ENCODE measurements at regions not wholly inside any gene's neighbourhood (a gene's known extent, or its start where the extent isn't known, plus 50 kb on each side); places are given as distances from the start of the nearest gene placed in this dataset.
A peak's percentile ranks its signal among the peaks of the same experiment; 100 is the strongest.
"Not testable (repeated sequence)": the region's sequence is repeated elsewhere in the genome, so short reads cannot be mapped to it uniquely, and the experiment has no call there.

DNA sequence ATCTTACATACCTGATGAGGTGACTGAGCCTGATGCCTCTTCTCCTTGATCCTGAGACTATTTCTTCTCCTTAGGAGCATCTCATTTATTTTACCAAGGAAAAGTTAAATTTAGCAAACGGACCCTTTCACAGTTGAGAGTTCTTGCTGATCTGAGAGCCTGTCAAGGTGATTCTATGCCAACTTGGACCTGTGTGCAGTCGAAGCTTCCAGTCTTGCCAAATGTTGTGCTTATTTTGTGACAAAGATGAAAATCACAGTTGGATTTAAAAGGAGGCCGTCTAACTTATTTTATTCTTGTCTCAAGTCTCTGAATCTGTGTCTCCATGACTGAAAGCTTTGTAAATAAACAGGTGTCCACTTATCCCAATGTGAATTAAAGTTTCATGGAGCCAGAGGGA, 296.3 kb upstream of the EPHA3 start:
- no peak for FAIRE-seq

DNA sequence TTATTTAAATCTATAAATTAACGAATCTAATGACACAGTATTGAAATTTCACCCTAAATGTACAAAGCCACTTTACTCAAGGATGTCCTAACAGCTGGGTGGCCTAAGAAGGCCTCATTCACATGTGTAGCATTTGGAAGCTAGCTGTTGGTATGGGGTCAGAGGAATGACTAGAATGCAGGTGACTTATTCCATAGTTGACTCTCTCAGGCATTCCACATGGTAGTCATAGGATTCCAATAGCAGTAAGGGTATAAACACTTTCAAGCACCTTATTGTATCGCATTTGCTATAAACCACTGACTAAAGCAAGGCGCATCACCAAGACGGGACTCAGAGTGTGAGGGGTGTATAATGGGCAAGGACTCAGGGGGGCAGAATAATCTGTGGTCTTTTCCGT, 294.8 kb upstream of the EPHA3 start:
- no peak for FAIRE-seq

DNA sequence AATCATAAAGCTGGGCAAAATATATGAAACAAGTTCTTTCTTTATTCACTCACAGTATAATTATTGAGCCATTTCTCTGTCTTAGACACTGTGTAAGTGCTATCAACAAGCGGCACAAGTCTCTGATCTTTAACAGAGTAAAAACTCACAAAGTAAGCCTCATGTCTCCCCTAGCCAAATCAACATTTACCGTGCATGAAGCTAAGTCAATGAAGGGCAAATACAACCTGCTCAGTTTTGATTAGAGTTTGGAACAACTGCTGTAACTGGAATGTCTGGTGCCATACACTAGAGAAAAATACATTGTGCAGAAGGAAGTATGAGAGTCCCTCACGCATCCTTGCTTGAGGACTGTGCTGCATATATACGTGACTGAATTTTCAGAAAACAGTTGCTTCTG, 291.0 kb upstream of the EPHA3 start:
- FAIRE-seq = no peak

DNA sequence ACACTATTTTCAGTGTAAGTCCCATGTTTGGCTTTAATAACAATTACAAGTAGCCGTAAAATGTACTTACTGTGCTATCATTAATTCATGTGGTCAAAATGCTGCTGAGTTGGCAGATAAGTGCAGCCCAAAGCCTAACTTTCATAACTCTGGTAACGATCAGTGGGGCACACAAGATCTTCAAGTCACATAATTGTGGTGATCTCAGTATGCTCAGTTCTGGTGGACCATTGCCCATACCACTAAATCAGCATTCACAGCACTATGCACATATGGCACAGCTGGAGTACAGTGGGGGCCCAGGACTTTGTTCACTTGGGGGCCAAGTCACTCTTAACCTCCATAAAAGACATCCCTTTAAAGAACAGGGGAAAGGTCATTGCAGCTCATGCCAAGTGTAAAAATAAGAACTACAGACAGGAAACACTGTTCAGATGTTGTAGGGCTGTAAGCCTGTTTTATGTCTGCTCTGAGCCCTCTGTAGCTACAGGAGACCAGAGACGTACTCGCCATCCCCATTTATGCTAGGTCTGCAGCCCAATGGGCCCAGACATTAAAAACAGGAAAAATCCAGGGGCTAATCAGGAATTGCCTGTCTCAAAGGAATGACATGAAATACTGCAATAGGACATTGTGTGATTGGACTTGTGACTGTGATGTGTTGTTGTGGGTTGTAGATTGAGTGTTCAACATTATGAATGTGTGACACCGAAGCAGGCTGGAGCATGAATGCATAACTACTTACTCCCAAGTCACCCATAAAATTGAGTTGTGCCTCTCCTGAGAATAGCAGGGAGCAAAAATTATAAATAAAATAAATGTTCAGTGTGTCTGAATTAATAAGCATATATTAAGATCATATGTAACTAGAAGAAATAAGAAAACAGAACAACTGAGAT, 282.5 kb upstream of the EPHA3 start:
- FAIRE-seq = no peak

DNA sequence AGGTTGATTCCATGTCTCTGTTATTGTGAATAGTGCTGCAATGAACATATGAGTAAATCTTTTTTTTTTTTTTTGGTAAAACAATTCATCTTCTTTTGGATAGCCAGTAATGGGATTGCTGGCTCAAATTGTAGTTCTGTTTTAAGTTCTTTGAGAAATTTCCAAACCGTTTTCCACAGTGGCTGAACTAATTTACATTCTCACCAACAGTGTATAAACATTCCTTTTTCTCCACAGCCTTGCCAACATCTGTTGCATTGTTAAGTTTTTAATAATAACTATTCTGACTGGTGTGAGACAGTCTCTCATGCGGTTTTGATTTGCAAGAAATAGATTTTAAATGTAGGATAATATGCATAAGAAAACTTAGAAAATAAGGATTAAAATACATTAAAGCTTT, 279.0 kb upstream of the EPHA3 start:
- peak; percentile 73 for FAIRE-seq

DNA sequence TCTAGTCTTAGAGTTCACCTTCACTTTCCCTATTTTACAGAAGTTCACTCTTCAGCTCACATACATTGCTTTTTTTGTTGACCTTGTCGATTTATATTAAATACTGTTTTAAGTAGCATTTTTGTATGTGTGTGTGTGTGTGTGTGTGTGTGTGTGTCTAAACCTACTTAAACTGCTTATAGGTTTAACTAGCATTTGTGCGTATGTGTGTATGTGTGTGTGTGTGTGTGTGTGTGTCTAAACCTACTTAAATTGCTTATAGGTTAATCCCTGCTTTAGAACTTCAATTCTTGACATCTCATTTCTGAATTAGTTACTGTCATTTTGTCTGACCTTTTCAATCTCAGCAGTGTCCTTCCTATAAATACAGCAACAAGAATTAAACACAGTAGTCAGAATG, 254.8 kb upstream of the EPHA3 start:
- no peak for FAIRE-seq

DNA sequence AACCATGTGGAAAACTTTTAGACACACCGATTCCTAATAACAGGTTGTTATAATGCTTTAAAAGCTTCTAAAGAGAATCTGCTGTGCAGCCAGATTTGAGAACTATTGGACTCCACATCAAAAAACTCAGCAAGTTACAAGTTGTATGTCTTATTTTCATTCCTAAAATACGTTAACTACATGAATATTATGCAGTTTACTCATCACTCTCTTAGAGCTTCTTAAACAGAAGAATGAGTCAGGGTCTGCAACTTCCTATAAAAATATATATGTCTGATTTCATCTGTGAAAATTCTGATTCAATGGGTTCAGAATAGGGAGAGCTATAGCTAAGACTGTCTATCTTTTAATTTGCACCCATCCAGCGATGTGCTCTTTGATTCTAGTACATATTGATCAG, 244.2 kb upstream of the EPHA3 start:
- FAIRE-seq = no peak

DNA sequence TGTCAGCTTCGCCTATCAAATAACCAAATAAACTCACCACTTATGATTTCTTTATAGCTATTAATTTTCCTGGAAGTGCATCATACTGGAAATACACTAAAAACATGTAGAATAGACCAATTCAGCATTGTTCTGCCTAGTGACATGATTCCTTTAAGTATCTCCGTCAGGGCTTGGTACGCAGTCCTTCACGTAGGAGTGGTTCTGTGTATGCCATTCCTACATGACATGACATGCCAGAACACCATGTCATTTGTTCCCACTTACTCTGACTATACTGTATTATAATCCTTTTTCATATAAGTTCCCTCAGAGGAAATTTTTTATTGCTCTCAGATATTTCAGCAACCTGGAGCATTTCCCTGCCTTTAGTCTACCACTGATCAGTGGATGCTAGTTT, 230.7 kb upstream of the EPHA3 start:
- FAIRE-seq = no peak

DNA sequence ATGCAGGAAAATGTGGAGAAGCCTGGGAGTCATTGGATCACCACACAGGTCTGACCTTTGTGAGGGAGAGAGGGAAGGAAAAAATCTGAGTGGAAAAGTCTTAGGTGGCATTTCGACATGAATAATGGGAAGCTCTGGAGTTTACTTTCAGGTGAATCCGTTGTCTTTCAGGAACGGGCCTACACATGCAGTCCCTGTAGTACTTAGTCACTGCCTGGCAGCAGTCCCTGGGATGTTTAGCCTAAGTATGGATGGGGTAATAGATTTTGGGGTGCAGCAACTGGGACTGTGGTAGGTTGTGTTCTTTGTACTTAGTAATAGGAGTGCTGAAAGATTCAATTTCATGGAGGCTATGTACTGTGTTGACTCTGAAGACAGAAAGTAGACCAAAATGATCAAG, 227.5 kb upstream of the EPHA3 start:
- FAIRE-seq = no peak

DNA sequence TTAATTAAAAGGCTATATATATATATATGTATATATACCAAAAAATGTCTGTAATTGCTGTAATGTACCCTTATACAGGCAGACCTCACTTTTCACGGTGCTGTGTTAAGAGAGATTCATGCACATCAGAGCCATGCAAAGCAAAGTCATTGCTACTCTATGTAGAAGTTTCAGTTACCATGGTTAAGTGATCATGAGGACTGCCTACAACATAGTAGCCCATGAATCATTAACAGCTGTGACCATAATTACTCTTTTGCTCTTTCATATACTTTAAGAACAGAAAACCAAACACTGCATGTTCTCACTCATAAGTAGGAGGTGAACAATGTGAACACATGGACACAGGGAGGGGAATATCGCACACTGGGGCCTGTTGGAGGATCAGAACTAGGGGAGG, 225.3 kb upstream of the EPHA3 start:
- FAIRE-seq = no peak

DNA sequence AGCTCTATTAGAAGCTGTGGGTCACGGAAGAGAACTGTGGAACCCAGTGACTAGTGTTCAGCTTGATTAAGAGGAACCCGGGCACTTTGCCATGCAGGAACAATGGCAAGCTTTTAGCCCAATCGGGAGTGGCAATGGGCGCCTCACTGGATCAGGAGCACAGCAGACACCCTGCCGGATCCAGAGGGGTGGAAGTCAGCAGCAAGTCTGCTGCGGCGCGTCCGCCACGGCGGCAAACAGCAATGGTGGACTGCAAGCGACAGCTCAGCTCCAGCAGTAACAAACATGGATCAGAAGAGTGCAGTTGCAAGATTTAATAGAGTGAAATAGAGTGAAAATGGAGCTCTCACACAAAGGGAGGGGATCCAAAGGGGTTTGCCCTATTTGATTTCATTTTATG, 220.8 kb upstream of the EPHA3 start:
- FAIRE-seq = not testable (repeated sequence)

DNA sequence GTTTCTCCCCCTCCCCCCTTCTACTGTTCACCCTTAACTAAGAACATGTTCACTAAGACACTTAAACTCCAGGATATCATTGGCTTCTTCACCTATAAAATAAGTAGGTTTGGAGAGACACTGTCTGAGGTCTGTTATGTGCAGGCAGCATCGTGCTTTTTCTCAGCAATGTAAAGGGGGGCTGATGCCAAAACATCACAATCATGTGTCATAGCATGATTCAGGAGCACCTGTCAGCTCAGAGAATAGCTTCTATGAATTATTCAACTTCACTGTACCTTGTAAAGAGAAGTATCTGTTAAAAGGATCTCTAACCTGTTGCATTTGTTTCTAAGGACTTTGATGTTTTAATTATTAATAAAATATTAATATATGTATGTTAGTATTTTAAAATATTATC, 211.4 kb upstream of the EPHA3 start:
- no peak for FAIRE-seq

DNA sequence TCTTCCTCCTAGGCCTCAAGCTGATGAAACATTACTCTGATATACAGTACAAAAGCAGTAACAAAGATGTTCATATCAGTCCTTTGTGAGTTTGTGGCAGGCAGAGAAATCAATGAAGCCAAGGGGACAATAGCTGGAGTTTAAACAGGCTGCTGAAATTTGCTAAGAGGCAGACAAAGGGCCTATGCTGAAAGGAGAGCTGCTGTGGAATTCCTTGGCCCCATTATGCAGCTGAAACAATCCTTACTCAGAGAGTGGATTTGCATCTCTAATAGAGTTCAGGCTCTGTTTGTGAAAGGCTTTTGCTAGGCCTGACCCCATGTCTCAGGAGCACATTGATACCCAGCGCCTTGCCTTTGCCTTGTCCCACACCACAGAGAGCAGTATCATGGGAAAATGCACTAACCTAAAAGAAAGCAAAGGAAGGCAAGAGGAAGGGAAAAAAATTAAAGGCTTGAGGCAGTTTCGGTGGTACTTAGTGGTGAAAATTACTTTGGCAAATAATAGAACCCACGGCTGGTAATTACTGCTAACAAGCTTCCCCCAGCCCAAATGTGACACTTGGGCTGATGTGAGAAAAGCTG, 195.0 kb upstream of the EPHA3 start:
- FAIRE-seq = no peak

DNA sequence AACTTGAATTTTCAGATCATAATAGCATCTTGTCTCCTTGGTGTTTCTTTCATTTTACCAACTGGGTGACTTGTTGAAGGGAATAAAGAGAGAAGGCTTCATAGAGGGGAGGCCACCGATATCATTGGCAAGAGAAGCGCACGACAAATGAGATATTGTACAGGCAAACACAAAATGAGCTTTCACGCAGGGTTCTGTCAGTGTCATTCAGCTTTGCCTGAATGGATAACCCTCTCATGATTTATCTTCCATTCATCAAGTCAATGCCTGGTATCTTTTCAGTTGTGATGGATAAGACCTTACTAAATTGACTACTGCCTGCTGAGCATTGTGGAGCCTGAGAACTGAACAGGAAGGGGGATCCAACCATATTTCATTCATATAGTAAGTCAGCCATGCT, 188.6 kb upstream of the EPHA3 start:
- no peak for FAIRE-seq

DNA sequence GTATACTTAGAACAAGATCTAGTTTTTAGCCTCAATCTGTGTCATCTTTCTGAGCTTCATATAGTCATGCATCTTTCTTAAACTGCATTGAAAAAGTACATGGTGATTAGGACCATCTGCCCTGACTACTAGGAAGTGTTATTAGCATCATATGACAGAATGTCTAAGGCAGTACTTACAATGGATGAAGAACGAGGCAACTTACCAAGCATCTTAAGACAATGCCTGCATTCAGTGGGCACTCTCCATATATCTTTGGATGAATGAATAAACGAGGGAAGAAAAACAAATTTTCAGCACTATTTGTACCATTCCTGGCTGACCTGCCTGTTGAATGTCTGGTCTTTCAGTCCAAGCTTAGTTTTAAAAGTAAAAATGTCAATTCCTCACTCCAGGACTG, 185.4 kb upstream of the EPHA3 start:
- FAIRE-seq = no peak

DNA sequence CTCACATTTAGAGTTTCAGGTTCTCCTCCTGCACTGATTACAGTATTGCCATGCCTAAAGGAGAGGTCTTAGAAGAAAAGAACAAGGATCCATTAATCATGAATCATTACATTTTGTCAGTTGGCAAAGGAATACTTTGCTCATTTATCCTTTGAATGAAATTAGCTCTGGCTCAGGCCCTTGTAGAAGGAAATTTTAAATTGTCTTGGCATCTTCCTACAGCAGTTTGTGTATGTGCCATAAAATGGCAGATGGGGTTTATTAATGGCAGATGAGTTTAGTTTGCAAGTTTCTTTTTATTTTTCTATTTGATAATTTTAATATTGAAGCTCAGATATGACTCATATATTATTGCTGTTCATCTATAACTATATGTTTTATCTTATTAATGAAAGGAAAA, 181.2 kb upstream of the EPHA3 start:
- FAIRE-seq = no peak

DNA sequence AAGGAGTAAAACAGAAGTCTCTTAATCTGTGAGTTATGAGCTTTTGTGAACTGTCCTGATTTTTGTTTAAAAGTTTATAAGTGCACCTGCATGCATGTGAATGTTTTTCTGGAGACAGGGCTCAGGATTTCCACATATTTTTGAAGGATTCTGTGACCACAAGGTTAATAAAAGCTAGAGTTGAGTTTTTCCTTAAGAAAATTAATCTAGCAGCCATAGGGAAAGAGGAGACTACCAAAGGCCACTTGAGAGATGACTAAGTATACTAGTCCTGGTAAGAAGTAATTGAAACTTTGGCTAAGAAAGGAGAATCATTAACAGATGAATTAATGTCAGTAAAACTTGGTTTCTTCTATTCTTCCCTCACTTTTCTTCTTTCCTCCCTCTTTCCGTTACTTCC, 176.8 kb upstream of the EPHA3 start:
- FAIRE-seq = no peak

DNA sequence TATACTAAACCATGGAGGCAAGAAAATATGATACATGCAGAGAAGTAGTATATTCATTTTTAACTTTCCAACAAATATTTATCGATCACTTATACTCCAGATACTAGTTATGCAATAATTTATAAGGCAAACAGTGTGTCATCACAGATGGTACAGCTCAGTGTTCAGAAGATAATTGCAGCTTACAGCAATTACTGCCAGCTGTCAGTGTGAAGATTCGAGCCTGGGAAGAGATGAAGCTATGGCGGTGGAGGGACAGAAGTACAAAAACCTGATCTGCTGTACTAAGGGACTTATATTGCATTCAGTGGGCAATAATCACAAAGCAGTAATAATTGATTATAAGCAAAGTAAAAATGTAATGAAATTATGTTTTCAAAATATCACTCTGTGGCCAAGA, 170.6 kb upstream of the EPHA3 start:
- no peak for FAIRE-seq

DNA sequence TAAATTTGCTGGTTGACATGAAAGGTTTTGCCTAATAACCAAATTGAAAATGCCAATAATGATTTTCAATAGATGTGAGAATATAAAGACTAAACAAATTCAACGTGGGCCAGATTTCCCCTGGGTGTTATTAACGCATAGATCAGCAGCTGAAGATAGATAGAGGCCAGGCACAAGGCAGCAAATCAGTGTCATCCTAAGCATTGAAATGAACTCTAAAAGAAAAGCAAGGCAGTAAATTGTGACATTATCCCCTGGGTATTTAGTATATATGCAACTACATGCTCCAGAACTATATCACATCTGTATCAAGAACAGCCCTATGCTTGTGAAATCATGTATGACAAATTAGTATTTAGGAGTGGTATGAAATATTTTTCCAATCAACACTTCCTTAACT, 167.1 kb upstream of the EPHA3 start:
- FAIRE-seq = no peak

DNA sequence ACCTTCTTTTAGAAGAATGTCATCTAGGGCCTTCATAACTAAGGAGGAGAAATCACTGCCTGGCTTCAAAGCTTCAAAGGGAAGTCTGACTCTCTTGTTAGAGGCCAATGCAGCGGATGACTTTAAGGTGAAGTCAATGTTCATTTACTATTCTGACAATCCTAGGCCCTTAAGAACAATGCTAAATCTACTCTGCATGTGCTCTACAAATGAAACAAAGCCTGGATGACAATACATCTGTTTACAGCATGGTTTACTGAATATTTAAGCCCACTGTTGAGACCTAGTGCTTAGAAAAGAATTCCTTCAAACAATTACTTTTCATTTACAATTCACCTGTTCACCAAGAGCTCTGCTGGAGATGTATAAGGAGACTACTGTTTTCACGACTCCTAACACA, 160.4 kb upstream of the EPHA3 start:
- no peak for FAIRE-seq

DNA sequence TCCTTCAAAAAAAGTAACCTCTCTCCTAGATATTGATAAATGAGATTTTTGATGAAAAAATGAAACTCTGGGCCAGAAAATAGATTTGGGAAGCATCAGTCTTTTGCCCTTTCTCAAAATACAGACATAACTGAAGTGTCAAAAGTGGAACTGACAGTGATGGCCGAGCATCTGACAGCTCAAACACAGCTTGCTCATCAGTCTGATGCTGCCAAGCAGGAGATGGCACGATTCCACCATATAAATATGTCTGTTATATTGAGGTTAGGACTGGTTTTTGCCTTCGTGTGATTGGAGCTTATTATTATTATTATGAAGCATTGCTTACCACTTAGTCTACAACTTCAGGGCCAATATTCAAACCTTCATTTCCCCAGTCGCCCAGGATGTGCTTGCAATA, 152.6 kb upstream of the EPHA3 start:
- no peak for FAIRE-seq

DNA sequence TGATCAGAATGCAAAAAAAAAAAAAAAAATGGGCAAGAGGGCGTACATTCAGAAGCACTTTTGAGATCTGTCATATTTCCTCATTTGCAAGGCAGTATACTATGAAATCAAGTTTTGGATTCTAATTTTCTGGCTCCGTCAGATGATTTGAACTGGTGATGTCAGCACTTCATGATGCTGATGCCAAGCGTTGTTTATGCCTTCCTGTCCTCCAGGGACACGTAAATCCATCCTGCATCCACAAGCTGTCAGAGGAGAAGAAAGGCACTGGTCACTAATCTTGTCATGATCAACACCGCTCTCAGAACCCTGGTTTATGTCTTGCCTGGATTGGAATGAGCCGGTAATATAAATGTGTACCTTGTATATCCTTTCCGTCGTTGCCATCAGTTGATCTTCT, 152.1 kb upstream of the EPHA3 start:
- FAIRE-seq = no peak

DNA sequence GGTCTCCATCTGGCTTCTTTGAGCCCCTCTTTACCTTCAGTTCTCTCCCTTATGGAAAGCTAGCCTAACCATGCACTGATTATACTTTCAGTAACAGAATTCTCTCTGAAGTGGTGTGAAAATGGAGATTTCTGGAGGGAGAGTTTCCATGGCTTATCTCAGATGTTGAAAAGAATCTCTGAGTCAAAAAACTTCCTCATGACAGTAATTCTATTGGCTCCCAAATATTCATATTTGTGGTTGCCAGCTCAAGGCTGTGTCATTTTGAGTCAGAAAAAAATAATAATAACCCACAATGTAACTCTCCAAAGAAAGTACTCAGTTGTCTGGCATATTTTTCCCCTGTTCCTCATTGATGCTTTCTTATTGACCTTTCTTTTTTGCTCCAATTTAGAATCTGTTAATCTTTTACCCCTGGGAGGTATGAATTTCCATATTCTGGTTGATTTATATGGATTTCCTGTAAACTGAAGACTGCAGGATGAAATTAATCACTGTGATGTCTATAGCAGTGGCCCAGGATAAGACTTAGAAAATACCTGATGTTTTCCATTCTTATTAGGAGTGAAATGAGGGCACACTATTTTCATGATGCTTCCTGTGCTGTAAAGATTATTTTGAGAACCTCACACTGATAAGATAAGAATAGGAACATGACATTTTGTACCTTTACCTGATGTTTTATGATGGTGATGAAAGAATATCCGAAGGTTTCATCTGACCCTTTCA, 149.5 kb upstream of the EPHA3 start:
- no peak for FAIRE-seq

DNA sequence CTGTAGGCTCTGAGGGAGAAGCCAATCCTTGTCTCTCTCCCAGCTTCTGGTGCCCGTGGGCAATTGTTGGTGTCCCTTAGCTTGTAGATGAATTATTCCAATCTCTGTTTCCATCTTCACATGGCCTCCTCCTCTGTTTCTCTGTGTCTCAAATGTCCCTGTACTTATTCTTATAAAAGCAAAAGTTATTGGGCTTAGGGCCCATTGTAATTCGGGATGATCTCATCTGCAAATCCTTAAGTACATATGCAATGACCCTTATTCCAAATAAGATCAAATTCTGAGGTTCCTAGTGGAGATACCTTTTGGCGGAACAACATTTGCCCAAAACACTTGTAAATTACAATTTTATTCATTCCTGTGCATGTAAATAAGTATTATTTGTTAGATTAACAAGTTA, 147.4 kb upstream of the EPHA3 start:
- no peak for FAIRE-seq

Data from endometrium (tissue), 2 donors.